HepG2 (cell line): ENCODE measurements at regions not wholly inside any gene's neighbourhood (a gene's known extent, or its start where the extent isn't known, plus 50 kb on each side); places are given as distances from the start of the nearest gene placed in this dataset.

ENCODE experiments used
- ATAC-seq: fragments of 200-7000 bp; cut with Tn5 transposase; 3 replicates; pipeline ENCODE4 v1.9.1; 2020; ENCODE audit warnings: mild to moderate bottlenecking, moderate library complexity
- BruUV-seq: library from RNA; stranded (reverse); fragments of 400-500 nt; replicated peaks from 2 replicates; lab custom pipeline; 2021; lab: Mats Ljungman, UMichigan
- CTCF ChIA-PET: fragments of 300-600 bp; formaldehyde crosslinking; extraction: SDS; loops from one replicate; lab custom pipeline; 2021; ENCODE audit warnings: low total read pairs, inconsistent platforms, low intra/inter-chr PET ratio; lab: Yijun Ruan, JAX
- POLR2A ChIA-PET: fragments of 350-600 bp; sonication (Branson Sonifier 250); formaldehyde crosslinking; loops from one replicate; lab custom pipeline; 2020; ENCODE audit warnings: antibody characterized with exemption, inconsistent platforms; lab: Yijun Ruan, JAX
- DNase-seq: peaks from one replicate; pipeline ENCODE4 v3.0.0-alpha.2; 2015; ENCODE audit warnings: low spot score
- FAIRE-seq: peaks from 3 replicates; lab custom pipeline; 2011; peaks lifted over from hg19 to GRCh38; lab: Jason Lieb, UNC
- H2AFZ ChIP-seq: one replicate; pipeline ENCODE4 v1.6.1; 2011; ENCODE audit warnings: low read length, inconsistent platforms
- H3K27ac ChIP-seq: fragments of 300-600 bp; 3 replicates; pipeline ENCODE4 v1.8.0; 2011; ENCODE audit warnings: mixed run types, mild to moderate bottlenecking, mixed read lengths, low read length, inconsistent platforms; ENCODE audit not compliant: insufficient read depth; ENCODE audit errors: extremely low read length
- H3K27me3 ChIP-seq, 2 experiments: fragments of 200-600 bp in 1 of 2; 2 replicates in 1 of 2; 3 replicates in 1 of 2; pipeline versions ENCODE4 v1.6.0 to v1.8.0; 2011; ENCODE audit warnings: low read length in 2 of 2, mild to moderate bottlenecking in 2 of 2, moderate library complexity in 2 of 2, inconsistent platforms in 1 of 2; ENCODE audit not compliant: insufficient read depth in 2 of 2, control insufficient read depth in 1 of 2
- H3K36me3 ChIP-seq, 2 experiments: fragments of 200-600 bp in 1 of 2; replicated peaks in 1 of 2; 2 replicates in 1 of 2; 3 replicates in 1 of 2; pipeline versions ENCODE4 v1.5.1 to v1.8.0; 2011; ENCODE audit warnings: low read length in 2 of 2, inconsistent platforms in 1 of 2; ENCODE audit not compliant: insufficient read depth in 2 of 2, control insufficient read depth in 1 of 2
- H3K4me1 ChIP-seq: 2 replicates; pipeline ENCODE4 v1.5.1; 2012; ENCODE audit warnings: low read length, inconsistent platforms; ENCODE audit not compliant: insufficient read depth
- H3K4me2 ChIP-seq: 2 replicates; pipeline ENCODE4 v1.6.0; 2011; ENCODE audit warnings: low read depth, low read length, inconsistent platforms
- H3K4me3 ChIP-seq, 3 experiments: fragments of 200-600 bp in 1 of 3; sonication (generic), shearing (Covaris generic) in 1 of 3; replicated peaks in 1 of 3; 2 replicates each; pipeline ENCODE4 v1.5.1; 2011 to 2016; ENCODE audit warnings: low read length in 3 of 3, inconsistent platforms in 2 of 3, low read depth in 2 of 3, mild to moderate bottlenecking in 2 of 3, control low read depth in 1 of 3, mixed read lengths in 1 of 3; ENCODE audit not compliant: insufficient read depth in 1 of 3
- H3K79me2 ChIP-seq: one replicate; pipeline ENCODE4 v1.6.1; 2011; ENCODE audit warnings: low read length, inconsistent platforms; ENCODE audit not compliant: insufficient read depth
- H3K9ac ChIP-seq: 2 replicates; pipeline ENCODE4 v1.6.0; 2011; ENCODE audit warnings: mild to moderate bottlenecking, low read depth, low read length, inconsistent platforms; ENCODE audit not compliant: insufficient read depth
- H3K9me3 ChIP-seq: 2 replicates; pipeline ENCODE4 v1.5.1; 2012; ENCODE audit warnings: mild to moderate bottlenecking, low read length
- H4K20me1 ChIP-seq: 2 replicates; pipeline ENCODE4 v1.6.0; 2011; ENCODE audit warnings: inconsistent platforms, mild to moderate bottlenecking, low read length, moderate library complexity; ENCODE audit not compliant: insufficient read depth
- BRD4 ChIP-seq: sonication (generic); formaldehyde crosslinking; IDR thresholded peaks from 2 replicates; pipeline ENCODE4 v1.4.0; 2020; ENCODE audit warnings: missing genetic modification reagents
- ETS1 ChIP-seq: sonication (generic); formaldehyde crosslinking; IDR thresholded peaks from 2 replicates; pipeline ENCODE4 v1.4.0; 2020; ENCODE audit warnings: missing genetic modification reagents
- GATA4 ChIP-seq: sonication (generic); IDR thresholded peaks from 2 replicates; pipeline ENCODE4 v1.6.1; 2016; ENCODE audit warnings: antibody characterized with exemption, low read depth, borderline replicate concordance
- MAZ ChIP-seq, 2 experiments: sonication (generic) in 1 of 2; formaldehyde crosslinking in 1 of 2; IDR thresholded peaks; 2 replicates each; pipeline versions ENCODE4 v1.5.0 to v1.6.1; 2012 to 2020; ENCODE audit warnings: low read depth in 2 of 2, mild to moderate bottlenecking in 2 of 2, borderline replicate concordance in 1 of 2, improper control_type of control experiment in 1 of 2, low read length in 1 of 2, missing genetic modification reagents in 1 of 2, moderate library complexity in 1 of 2
- NFKB2 ChIP-seq: sonication (generic); formaldehyde crosslinking; IDR thresholded peaks from 2 replicates; pipeline ENCODE4 v1.4.0; 2020; ENCODE audit warnings: missing genetic modification reagents, borderline replicate concordance
- ZNF121 ChIP-seq: sonication (generic); formaldehyde crosslinking; IDR thresholded peaks from 2 replicates; pipeline ENCODE4 v1.5.0; 2020; ENCODE audit warnings: mild to moderate bottlenecking, missing genetic modification reagents
- ZNF563 ChIP-seq: sonication (generic); formaldehyde crosslinking; IDR thresholded peaks from 2 replicates; pipeline ENCODE4 v1.8.0; 2022; ENCODE audit warnings: mild to moderate bottlenecking, moderate library complexity, missing genetic modification reagents
- ZNF883 ChIP-seq: sonication (generic); formaldehyde crosslinking; IDR thresholded peaks from 2 replicates; pipeline ENCODE4 v1.5.1; 2020; ENCODE audit warnings: mild to moderate bottlenecking, missing genetic modification reagents; ENCODE audit errors: not compliant biosample characterization
- WGBS: methylation state at CpG from one replicate; pipeline ENCODE4 v1.1.6; 2017; ENCODE audit warnings: low lambda C conversion rate; 5-methylcytosine and 5-hydroxymethylcytosine counted together
- in situ Hi-C: cut with HindIII; loops from 2 replicates; pipeline ENCODE4 v1.10.0; 2017; ENCODE audit warnings: low pct_unique_long_range_greater_than_20kb; ENCODE audit not compliant: extremely low pct_ligation_motif_present
- intact Hi-C: fragments of 100-400 bp; cut with micrococcal nuclease; formaldehyde crosslinking; loops from one replicate; pipeline ENCODE4 v1.10.0; 2022; ENCODE audit not compliant: unreplicated experiment

DNA sequence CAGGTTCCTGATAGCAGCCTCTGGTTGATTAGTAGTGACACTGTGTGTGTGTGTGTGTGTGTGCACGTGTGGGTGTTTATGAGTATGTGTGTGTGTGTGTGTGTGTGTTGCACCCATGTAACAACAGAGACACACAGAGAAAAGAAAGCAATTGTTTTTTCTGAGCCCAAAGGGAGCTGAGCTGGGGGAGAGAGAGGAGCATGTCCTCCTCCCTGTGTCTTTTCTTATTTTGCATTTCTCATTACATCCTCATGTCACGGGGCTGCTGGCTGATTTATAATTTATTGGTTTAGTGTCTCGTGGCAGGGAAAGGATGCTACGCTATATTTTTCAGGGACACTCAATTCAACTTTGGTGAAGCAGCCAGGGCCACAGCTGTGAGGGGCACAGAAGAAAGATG lies 511.4 kb downstream of the BCOR start:
- no peak for FAIRE-seq
- no peaks in the 10 kb centered on the region for H3K4me1 ChIP-seq

DNA sequence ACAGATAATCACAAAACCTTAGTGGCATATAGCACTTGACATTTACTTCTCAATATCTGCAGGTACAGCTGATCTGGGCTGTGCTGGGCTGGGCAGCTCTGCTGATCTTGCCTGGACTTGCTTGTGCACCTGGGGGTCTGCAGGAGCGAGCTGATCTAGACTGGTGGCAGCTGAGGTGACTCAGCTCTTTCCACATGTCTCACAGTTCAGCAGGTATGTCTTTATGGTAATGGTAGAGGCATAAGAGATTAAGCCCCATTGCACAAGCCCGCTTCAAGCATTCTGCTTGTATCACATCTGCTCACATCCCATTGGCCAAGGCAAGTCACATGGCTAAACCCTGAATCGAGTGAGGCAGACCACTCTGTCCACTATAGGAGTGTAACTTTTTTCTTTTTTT lies 506.7 kb downstream of the BCOR start:
- TF ChIP-seq GATA4 (no peak), NFKB2 (no peak), ETS1 (no peak), ZNF563 (CRISPR knock-in tag) (no peak)
- Histone ChIP-seq H3K27ac (no peak overlapping the region), H3K4me3 (no peak overlapping the region), H3K27me3 (no peaks in the 10 kb centered on the region), H4K20me1 (no peaks in the 10 kb centered on the region), H3K9me3 (no peaks in the 10 kb centered on the region), H3K79me2 (no peaks in the 10 kb centered on the region), H3K4me2 (no peak overlapping the region), H2AFZ (no peak overlapping the region), H3K9ac (no peak overlapping the region), H3K4me1 (no peaks in the 10 kb centered on the region), H3K36me3 (no peaks in the 10 kb centered on the region)
- ATAC-seq (no peak), FAIRE-seq (no peak), DNase-seq (no peak)
- in situ Hi-C loops = no loop called here
- CTCF ChIA-PET = no interaction called here
- intact Hi-C loops = no loop called here
- POLR2A ChIA-PET = no interaction called here
- no TSS peak for BruUV-seq
- WGBS = 20% methylated on average over 2 of the region's 3 CpGs

More for the DNA sequence above, 511.4 kb downstream of the BCOR start:
- Histone ChIP-seq H3K27ac (no peak overlapping the region), H3K4me3 (no peak overlapping the region), H3K4me2 (no peak overlapping the region), H2AFZ (no peak overlapping the region), H4K20me1 (no peaks in the 10 kb centered on the region), H3K9me3 (no peaks in the 10 kb centered on the region), H3K79me2 (no peaks in the 10 kb centered on the region), H3K9ac (no peak overlapping the region), H3K36me3 (no peaks in the 10 kb centered on the region), H3K27me3 (no peaks in the 10 kb centered on the region)
- DNase-seq (no peak), ATAC-seq (no peak)
- intact Hi-C loops (no loop called here), in situ Hi-C loops (no loop called here)
- WGBS = 4% methylated on average over 3 of the region's 4 CpGs
- CTCF ChIA-PET = no interaction called here
- BruUV-seq = no TSS peak
- TF ChIP-seq ZNF883 (CRISPR knock-in tag) (no peak), BRD4 (CRISPR knock-in tag) (no peak), MAZ (IDR thresholded peaks at IDR 0.05; ENCODE audit: borderline replicate concordance, low read depth, low read length) (no peak), MAZ (CRISPR knock-in tag; IDR thresholded peaks at IDR 0.05; ENCODE audit: low read depth) (no peak), ZNF121 (CRISPR knock-in tag) (no peak)
- POLR2A ChIA-PET = no interaction called here
